Activated CD8-positive, alpha-beta T cell treated with anti-CD3 and anti-CD28 coated beads for 36 hours (primary cell): ENCODE measurements at regions not wholly inside any gene's neighbourhood (a gene's known extent, or its start where the extent isn't known, plus 50 kb on each side); places are given as distances from the start of the nearest gene placed in this dataset.
"Not testable (repeated sequence)": the region's sequence is repeated elsewhere in the genome, so short reads cannot be mapped to it uniquely, and the experiment has no call there.

Experiments used
- ATAC-seq: fragments of 200-7000 bp; cut with Tn5 transposase; one replicate; pipeline ENCODE4 v1.10.0; 2021; ENCODE audit warnings: mild to moderate bottlenecking, moderate library complexity
- CTCF ChIA-PET: fragments of 350-600 bp; sonication (Branson Sonifier 250); formaldehyde crosslinking; loops from one replicate; lab custom pipeline; 2021; ENCODE audit warnings: antibody characterized with exemption; lab: Charles Lee
- POLR2A ChIA-PET: fragments of 350-600 bp; sonication (Branson Sonifier 250); formaldehyde crosslinking; loops from one replicate; lab custom pipeline; 2021; ENCODE audit warnings: antibody characterized with exemption; lab: Charles Lee
- DNase-seq: peaks from one replicate; pipeline ENCODE4 v3.0.0-alpha.2; 2020
- H3K27ac Mint-ChIP-seq: one replicate; pipeline ENCODE4 v1.8.0; 2021; ENCODE audit warnings: mild to moderate bottlenecking, mixed read lengths
- H3K27me3 Mint-ChIP-seq: one replicate; pipeline ENCODE4 v1.8.0; 2021; ENCODE audit warnings: mixed read lengths
- H3K36me3 Mint-ChIP-seq: one replicate; pipeline ENCODE4 v1.8.0; 2021; ENCODE audit warnings: low read depth, mixed read lengths
- H3K4me1 Mint-ChIP-seq: one replicate; pipeline ENCODE4 v1.8.0; 2021; ENCODE audit warnings: low read depth, mixed read lengths
- H3K4me3 Mint-ChIP-seq: one replicate; pipeline ENCODE4 v1.8.0; 2021; ENCODE audit warnings: mild to moderate bottlenecking, moderate library complexity, mixed read lengths
- H3K9me3 Mint-ChIP-seq: one replicate; pipeline ENCODE4 v1.8.0; 2021; ENCODE audit warnings: mixed read lengths
- intact Hi-C: fragments of 100-400 bp; cut with micrococcal nuclease; formaldehyde crosslinking; loops from one replicate; pipeline ENCODE4 v1.10.0; 2022
- TF ChIP-seq, protein P1 (sequence below): fragments of 200-600 bp; IDR thresholded peaks from one replicate; pipeline ENCODE4 v1.8.0; 2022; ENCODE audit warnings: antibody characterized with exemption, mild to moderate bottlenecking

DNA sequence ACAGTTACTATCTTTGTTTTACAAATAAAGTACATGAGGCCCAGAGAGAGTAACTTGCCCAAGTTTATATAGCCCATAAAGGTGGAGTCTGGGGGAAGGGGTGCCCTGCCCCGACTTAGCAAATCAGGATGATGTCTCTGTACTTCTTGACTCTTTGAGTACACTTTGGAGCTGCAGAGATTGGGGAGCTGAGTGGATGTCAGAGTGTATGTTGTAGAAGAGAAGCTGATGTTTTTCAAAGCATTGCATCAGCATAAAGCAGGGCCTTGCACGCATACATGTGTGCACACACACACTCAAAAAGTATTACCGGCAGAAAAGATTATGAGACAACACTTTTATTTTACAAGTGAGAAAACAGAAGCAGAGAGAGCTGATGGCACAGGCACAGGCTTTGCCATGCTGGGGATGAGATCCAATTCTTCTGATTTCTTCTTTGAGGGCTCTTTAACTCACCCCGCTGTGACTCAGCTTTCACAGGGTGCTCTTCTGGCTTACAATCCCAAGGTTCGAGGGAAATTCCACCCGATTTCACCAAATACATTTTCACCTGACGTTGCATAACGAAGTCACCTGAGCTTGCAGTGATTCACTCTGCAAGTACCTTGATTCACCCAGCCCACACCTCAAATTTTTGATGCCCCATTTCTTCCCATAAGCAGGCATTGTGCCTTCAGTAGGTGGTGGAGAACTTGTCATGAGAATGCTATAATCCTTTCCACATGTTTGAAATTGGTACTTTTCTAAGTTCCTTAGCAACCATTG is 292.8 kb upstream of the BOD1L1 start:
- intact Hi-C loops = no loop called here
- TF ChIP-seq, protein P1, sequence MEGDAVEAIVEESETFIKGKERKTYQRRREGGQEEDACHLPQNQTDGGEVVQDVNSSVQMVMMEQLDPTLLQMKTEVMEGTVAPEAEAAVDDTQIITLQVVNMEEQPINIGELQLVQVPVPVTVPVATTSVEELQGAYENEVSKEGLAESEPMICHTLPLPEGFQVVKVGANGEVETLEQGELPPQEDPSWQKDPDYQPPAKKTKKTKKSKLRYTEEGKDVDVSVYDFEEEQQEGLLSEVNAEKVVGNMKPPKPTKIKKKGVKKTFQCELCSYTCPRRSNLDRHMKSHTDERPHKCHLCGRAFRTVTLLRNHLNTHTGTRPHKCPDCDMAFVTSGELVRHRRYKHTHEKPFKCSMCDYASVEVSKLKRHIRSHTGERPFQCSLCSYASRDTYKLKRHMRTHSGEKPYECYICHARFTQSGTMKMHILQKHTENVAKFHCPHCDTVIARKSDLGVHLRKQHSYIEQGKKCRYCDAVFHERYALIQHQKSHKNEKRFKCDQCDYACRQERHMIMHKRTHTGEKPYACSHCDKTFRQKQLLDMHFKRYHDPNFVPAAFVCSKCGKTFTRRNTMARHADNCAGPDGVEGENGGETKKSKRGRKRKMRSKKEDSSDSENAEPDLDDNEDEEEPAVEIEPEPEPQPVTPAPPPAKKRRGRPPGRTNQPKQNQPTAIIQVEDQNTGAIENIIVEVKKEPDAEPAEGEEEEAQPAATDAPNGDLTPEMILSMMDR = no peak
- H3K27ac Mint-ChIP-seq = no peak overlapping the region
- H3K4me1 Mint-ChIP-seq = no peaks in the 10 kb centered on the region
- H3K4me3 Mint-ChIP-seq = no peak overlapping the region
- H3K27me3 Mint-ChIP-seq = peaks cover 3% of the 10 kb centered on the region
- ATAC-seq = no peak
- ChIA-PET POLR2A (no interaction called here), CTCF (no interaction called here)
- H3K9me3 Mint-ChIP-seq = no peaks in the 10 kb centered on the region
- no peak for DNase-seq
- no peaks in the 10 kb centered on the region for H3K36me3 Mint-ChIP-seq

DNA sequence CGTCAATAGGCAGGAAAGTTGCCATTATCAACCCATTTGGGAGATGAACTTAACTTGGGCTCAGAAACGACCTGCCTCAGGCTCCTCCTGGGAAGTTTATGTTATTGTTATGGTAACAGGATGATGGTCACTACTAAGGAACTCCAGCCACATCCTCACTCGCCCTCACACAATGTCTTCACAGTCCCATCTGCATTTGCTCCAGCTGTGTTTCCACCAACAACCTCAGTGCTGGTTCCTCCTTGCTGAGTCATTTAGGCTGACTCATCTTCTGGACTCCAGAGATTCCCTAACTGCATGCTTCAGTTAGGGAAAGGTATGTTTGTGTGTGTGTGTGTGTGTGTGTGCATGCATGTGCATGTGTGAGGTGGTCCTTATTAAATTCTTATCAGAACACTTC is 293.4 kb upstream of the BOD1L1 start:
- no peak for DNase-seq
- no peaks in the 10 kb centered on the region for H3K36me3 Mint-ChIP-seq
- ATAC-seq = no peak
- H3K4me1 Mint-ChIP-seq = no peaks in the 10 kb centered on the region
- no peaks in the 10 kb centered on the region for H3K27me3 Mint-ChIP-seq
- intact Hi-C loops = no loop called here
- POLR2A ChIA-PET = no interaction called here
- CTCF ChIA-PET = no interaction called here
- TF ChIP-seq, protein P1 = no peak
- no peak overlapping the region for H3K4me3 Mint-ChIP-seq
- no peak overlapping the region for H3K27ac Mint-ChIP-seq
- H3K9me3 Mint-ChIP-seq = no peaks in the 10 kb centered on the region

DNA sequence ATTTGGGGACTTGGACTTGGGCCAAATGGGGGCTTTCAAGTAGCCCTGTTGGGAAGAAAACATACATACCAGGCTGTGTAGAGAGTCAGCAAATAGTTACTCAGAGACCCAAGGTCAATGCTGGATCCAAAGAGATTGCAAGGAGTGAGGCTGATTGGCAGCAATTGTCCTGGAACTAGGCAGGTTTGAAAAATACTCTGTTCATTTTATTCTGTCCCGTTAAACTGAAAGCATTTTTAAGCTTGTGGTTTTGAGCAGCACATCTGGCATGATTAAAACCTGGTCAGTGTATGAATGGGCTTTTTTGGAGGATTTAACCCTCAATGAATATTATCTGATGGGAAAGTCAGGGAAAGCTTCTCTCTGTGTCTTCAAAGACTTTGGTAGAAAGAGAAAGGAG is 294.3 kb upstream of the BOD1L1 start:
- Mint-ChIP-seq H3K4me1 (no peaks in the 10 kb centered on the region), H3K27ac (no peak overlapping the region), H3K36me3 (no peaks in the 10 kb centered on the region), H3K4me3 (no peak overlapping the region), H3K9me3 (no peaks in the 10 kb centered on the region), H3K27me3 (no peaks in the 10 kb centered on the region)
- intact Hi-C loops = no loop called here
- ATAC-seq (no peak), DNase-seq (no peak)
- ChIA-PET POLR2A (no interaction called here), CTCF (no interaction called here)
- TF ChIP-seq, protein P1 = no peak

DNA sequence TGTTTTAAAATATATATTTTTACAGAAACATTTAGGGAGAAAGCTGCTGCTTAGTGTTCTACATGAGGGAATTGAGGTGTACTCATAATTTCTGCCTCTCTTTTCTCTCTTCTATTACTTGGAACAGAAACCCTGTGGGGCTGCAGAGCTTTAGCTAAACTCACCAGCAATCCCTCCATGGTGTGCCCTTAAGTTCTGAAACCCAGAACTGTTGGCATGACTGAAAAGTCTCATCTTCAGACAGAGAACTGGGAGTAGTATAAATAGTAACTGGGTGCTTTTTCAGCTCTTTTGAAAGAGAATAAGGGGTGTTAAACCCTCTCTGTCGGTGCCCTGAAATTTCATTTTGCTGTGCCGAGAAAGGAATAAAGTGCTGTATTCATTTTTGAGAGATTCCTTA is 294.9 kb upstream of the BOD1L1 start:
- H3K4me1 Mint-ChIP-seq = no peaks in the 10 kb centered on the region
- no peak for DNase-seq
- intact Hi-C loops = no loop called here
- ChIA-PET POLR2A (no interaction called here), CTCF (no interaction called here)
- ATAC-seq = no peak
- no peaks in the 10 kb centered on the region for H3K36me3 Mint-ChIP-seq
- TF ChIP-seq, protein P1 = no peak
- no peaks in the 10 kb centered on the region for H3K9me3 Mint-ChIP-seq
- no peaks in the 10 kb centered on the region for H3K27me3 Mint-ChIP-seq
- no peak overlapping the region for H3K27ac Mint-ChIP-seq
- no peak overlapping the region for H3K4me3 Mint-ChIP-seq

DNA sequence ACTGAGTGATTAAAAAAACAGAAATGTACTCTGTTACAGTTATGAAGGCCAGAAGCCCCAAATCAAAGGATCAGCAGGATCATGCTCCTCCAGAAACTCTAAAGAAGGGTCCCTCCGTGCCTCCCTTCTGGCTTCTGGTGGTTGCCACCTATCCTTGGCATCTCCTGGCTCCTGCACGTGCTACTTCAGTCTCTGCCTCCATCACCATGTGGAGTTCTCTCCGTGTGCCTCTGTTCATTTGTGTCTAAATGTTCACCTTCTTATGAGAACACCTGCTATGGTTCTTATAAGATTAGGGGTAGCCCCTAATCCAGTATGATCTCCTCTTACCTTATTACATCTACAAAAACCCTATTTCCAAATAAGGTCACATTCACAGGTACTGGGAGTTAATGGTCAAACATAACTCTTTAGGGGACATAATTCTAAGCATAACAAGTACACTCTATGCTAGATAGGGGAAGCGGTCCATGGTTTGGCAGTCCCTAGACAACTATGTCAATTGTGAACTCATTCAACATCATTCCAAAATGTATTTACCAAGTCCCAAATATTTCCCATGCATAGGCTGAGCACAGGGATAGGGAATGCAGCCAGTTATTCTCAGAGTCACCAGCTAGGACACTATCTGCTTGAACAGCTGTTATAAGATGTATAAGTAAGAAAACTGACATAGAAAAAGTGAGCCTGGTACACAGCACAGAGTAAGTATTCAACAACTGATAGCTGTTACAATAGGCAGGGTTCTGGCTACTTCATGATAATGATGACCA is 295.5 kb upstream of the BOD1L1 start:
- TF ChIP-seq, protein P1 = no peak
- CTCF ChIA-PET = interaction anchor here (1.2 kb wide), 1 partner anchor 9 kb away, joined by 3 read pairs; no protein-coding TSS in a partner anchor
- intact Hi-C loops = no loop called here
- POLR2A ChIA-PET = no interaction called here
- no peaks in the 10 kb centered on the region for H3K36me3 Mint-ChIP-seq
- H3K4me1 Mint-ChIP-seq = no peaks in the 10 kb centered on the region
- H3K4me3 Mint-ChIP-seq = no peak overlapping the region
- no peaks in the 10 kb centered on the region for H3K9me3 Mint-ChIP-seq
- no peak overlapping the region for H3K27ac Mint-ChIP-seq
- H3K27me3 Mint-ChIP-seq = no peaks in the 10 kb centered on the region
- ATAC-seq (no peak), DNase-seq (no peak)

DNA sequence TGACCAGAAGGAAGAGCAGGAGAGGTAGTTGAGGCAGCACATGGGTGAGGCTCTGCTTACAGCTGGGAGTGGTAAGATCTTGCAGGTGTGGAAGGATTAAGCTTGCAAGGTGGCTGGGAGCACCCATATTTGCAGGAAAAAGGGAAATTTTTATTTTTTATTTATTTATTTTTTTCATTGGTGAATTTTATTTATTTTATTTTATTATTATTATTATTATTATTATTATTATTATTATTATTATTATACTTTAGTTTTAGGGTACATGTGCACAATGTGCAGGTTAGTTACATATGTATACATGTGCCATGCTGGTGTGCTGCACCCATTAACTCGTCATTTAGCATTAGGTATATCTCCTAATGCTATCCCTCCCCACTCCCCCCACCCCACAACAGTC is 297.4 kb upstream of the BOD1L1 start:
- H3K36me3 Mint-ChIP-seq, intact Hi-C loops, DNase-seq, H3K27me3 Mint-ChIP-seq, ATAC-seq, POLR2A ChIA-PET, CTCF ChIA-PET, H3K9me3 Mint-ChIP-seq, H3K4me3 Mint-ChIP-seq, H3K4me1 Mint-ChIP-seq, H3K27ac Mint-ChIP-seq: not testable (repeated sequence)
